Lower leg skin (tissue), 4 donors: ENCODE measurements at regions not wholly inside any gene's neighbourhood (a gene's known extent, or its start where the extent isn't known, plus 50 kb on each side); places are given as distances from the start of the nearest gene placed in this dataset.
"Not testable (repeated sequence)": the region's sequence is repeated elsewhere in the genome, so short reads cannot be mapped to it uniquely, and the experiment has no call there.

Experiments
- DNase-seq, 2 donors: peaks; one replicate each; pipeline ENCODE4 v3.0.0-alpha.2; 2019; ENCODE audit warnings: low spot score in 2 of 2
- H3K4me3 ChIP-seq: fragments of 200-600 bp; sonication (generic); 2 replicates; pipeline ENCODE4 v1.5.1; 2017; ENCODE audit warnings: mild to moderate bottlenecking, low read depth; ENCODE audit not compliant: poor library complexity, severe bottlenecking
- CTCF ChIP-seq, 3 donors: fragments of 450-650 bp; IDR thresholded peaks; one replicate each; pipeline ENCODE4 v1.5.1; 2016; ENCODE audit warnings: antibody characterized with exemption in 3 of 3, mild to moderate bottlenecking in 3 of 3, moderate library complexity in 2 of 3
- POLR2A ChIP-seq, 2 donors: fragments of 450-650 bp; IDR thresholded peaks; one replicate each; pipeline ENCODE4 v1.6.1; 2016 to 2017; ENCODE audit warnings: antibody characterized with exemption in 2 of 2, mild to moderate bottlenecking in 1 of 2, moderate library complexity in 1 of 2
- WGBS, 2 donors: methylation state at CpG; one replicate each; pipeline ENCODE4 v1.1.5; 2018; 5-methylcytosine and 5-hydroxymethylcytosine counted together
- intact Hi-C: fragments of 100-400 bp; cut with DNase I; formaldehyde crosslinking; loops from one replicate; pipeline ENCODE4 v1.15.0; 2023; ENCODE audit warnings: low total_unique reads

GRCh38 chr12:46550266-46550879 is 177.8 kb upstream of the SLC38A2 start:
- intact Hi-C loops, result loop anchor here (10.0 kb wide), 1 partner anchor 166 kb away; no protein-coding TSS in a partner anchor
- no peak for TF ChIP-seq POLR2A (IDR thresholded peaks at IDR 0.05)
- no peak for TF ChIP-seq CTCF (IDR thresholded peaks at IDR 0.05)
- H3K4me3 ChIP-seq, result no peak overlapping the region
- no peak for DNase-seq
- WGBS, 2 donors, result 95 to 96% methylated on average over 4 of the region's 4 CpGs

- no peak for DNase-seq
- 66 to 71% methylated on average over 7 of the region's 7 CpGs for WGBS, 2 donors
- intact Hi-C loops, result loop anchor here (10.0 kb wide), 1 partner anchor 165 kb away; no protein-coding TSS in a partner anchor
- no peak overlapping the region for H3K4me3 ChIP-seq
- TF ChIP-seq POLR2A (IDR thresholded peaks at IDR 0.05) (no peak), CTCF (IDR thresholded peaks at IDR 0.05) (no peak)
These were observed 177.1 kb upstream of the SLC38A2 start for GRCh38 chr12:46549527-46550265.

GRCh38 chr12:46548605-46549071 is 176.1 kb upstream of the SLC38A2 start:
- intact Hi-C loops, result no loop called here
- 3 to 18% methylated on average over 2 of the region's 2 CpGs for WGBS, 2 donors
- no peak overlapping the region for H3K4me3 ChIP-seq
- no peak for TF ChIP-seq CTCF (IDR thresholded peaks at IDR 0.05)
- TF ChIP-seq POLR2A (IDR thresholded peaks at IDR 0.05), result no peak
- DNase-seq, result no peak

- 53 to 65% methylated on average over 1 of the region's 1 CpG for WGBS, 2 donors
- no peak for DNase-seq
- no peak for TF ChIP-seq CTCF (IDR thresholded peaks at IDR 0.05)
- no peak for TF ChIP-seq POLR2A (IDR thresholded peaks at IDR 0.05)
- intact Hi-C loops, result no loop called here
- no peak overlapping the region for H3K4me3 ChIP-seq
These were observed 175.1 kb upstream of the SLC38A2 start for GRCh38 chr12:46547421-46548354.

GRCh38 chr12:46546634-46547273 is 174.2 kb upstream of the SLC38A2 start:
- TF ChIP-seq POLR2A (IDR thresholded peaks at IDR 0.05) (no peak), CTCF (IDR thresholded peaks at IDR 0.05) (no peak)
- intact Hi-C loops, result no loop called here
- WGBS, 2 donors, result 41 to 56% methylated on average over 2 of the region's 2 CpGs
- DNase-seq, result no peak
- no peak overlapping the region for H3K4me3 ChIP-seq

GRCh38 chr12:46543378-46543795 is 170.8 kb upstream of the SLC38A2 start:
- DNase-seq, H3K4me3 ChIP-seq, intact Hi-C loops: not testable (repeated sequence)
- WGBS, 2 donors, result 90 to 98% methylated on average over 3 of the region's 3 CpGs
